Suprapubic skin (tissue), 4 donors: ENCODE measurements at regions not wholly inside any gene's neighbourhood (a gene's known extent, or its start where the extent isn't known, plus 50 kb on each side); places are given as distances from the start of the nearest gene placed in this dataset.

Experiments
- CTCF ChIP-seq, 2 donors: fragments of 200-600 bp in 1 of 2; fragments of 450-650 bp in 1 of 2; sonication (generic) in 1 of 2; IDR thresholded peaks; one replicate each; pipeline ENCODE4 v1.5.1; 2016 to 2019; ENCODE audit warnings: antibody characterized with exemption in 2 of 2, mild to moderate bottlenecking in 1 of 2, moderate library complexity in 1 of 2
- EP300 ChIP-seq: sonication (generic); formaldehyde crosslinking; IDR thresholded peaks from one replicate; pipeline ENCODE4 v1.6.1; 2017; ENCODE audit warnings: antibody characterized with exemption
- POLR2A ChIP-seq, 2 donors: fragments of 450-650 bp; IDR thresholded peaks; one replicate each; pipeline ENCODE4 v1.6.1; 2017; ENCODE audit warnings: antibody characterized with exemption in 2 of 2, mild to moderate bottlenecking in 2 of 2, moderate library complexity in 2 of 2
- POLR2AphosphoS5 ChIP-seq, 3 donors: sonication (generic); formaldehyde crosslinking; IDR thresholded peaks; one replicate each; pipeline ENCODE4 v1.6.1; 2017; ENCODE audit warnings: antibody characterized with exemption in 3 of 3

DNA sequence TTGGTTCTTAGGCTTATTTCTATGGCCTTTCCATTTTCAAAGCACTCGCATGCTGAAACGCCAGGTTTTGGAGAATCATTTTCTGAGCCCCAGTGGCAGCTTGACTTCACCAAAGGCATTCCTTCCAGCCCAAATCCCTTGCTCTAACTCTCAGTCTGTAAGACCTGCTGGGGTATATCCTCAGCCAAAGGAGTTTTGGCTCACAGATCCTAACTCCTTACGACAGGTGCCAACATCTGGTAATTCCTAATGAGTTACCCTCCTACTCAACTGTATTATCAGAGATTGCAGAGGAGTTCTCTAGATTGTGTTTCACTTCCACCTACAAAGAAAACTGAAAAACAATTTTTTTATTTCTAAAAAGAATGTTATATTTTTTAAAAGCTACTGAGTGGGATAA, 79.0 kb upstream of the RAB27B start:
- no peak for TF ChIP-seq POLR2A (IDR thresholded peaks at IDR 0.05)
- no peak for TF ChIP-seq CTCF (IDR thresholded peaks at IDR 0.05)
- no peak for TF ChIP-seq POLR2AphosphoS5 (IDR thresholded peaks at IDR 0.05)
- no peak for TF ChIP-seq EP300
